Endothelial cell of umbilical vein (primary cell): ENCODE measurements at regions not wholly inside any gene's neighbourhood (a gene's known extent, or its start where the extent isn't known, plus 50 kb on each side); places are given as distances from the start of the nearest gene placed in this dataset.
"Not testable (repeated sequence)": the region's sequence is repeated elsewhere in the genome, so short reads cannot be mapped to it uniquely, and the experiment has no call there.

ENCODE experiments used
- BruUV-seq: library from RNA; stranded (reverse); fragments of 400-500 nt; replicated peaks from 2 replicates; lab custom pipeline; 2021; lab: Mats Ljungman, UMichigan
- CTCF ChIA-PET: fragments of 300-600, 350-600 bp; sonication (Branson Sonifier 250); formaldehyde crosslinking; loops from one replicate; lab custom pipeline; 2021; ENCODE audit warnings: antibody characterized with exemption, inconsistent platforms; lab: Charles Lee
- POLR2A ChIA-PET: fragments of 300-600, 350-600 bp; sonication (Branson Sonifier 250); formaldehyde crosslinking; loops from one replicate; lab custom pipeline; 2021; ENCODE audit warnings: antibody characterized with exemption, inconsistent platforms; lab: Charles Lee
- DNase-seq: peaks from one replicate; pipeline ENCODE4 v3.0.0-alpha.2; 2011; ENCODE audit warnings: low read depth, low spot score
- FAIRE-seq: peaks from 2 replicates; lab custom pipeline; 2011; peaks lifted over from hg19 to GRCh38; lab: Jason Lieb, UNC
- H2AFZ ChIP-seq: 2 replicates; pipeline ENCODE4 v1.6.0; 2012; ENCODE audit warnings: low read depth, low read length, control low read depth, inconsistent platforms
- H3K27ac ChIP-seq: 2 replicates; pipeline ENCODE4 v1.5.1; 2011; ENCODE audit warnings: low read depth, mild to moderate bottlenecking, control low read depth, low read length, moderate library complexity; ENCODE audit not compliant: insufficient read depth
- H3K27me3 ChIP-seq, 2 experiments: 2 replicates each; pipeline versions ENCODE4 v1.6.0 to v1.6.1; 2011; ENCODE audit warnings: low read length in 2 of 2, mixed read lengths in 1 of 2; ENCODE audit not compliant: control insufficient read depth in 2 of 2, insufficient read depth in 2 of 2
- H3K36me3 ChIP-seq, 2 experiments: 2 replicates in 1 of 2; 3 replicates in 1 of 2; pipeline ENCODE4 v1.5.1; 2011; ENCODE audit warnings: low read length in 2 of 2, mild to moderate bottlenecking in 1 of 2, moderate library complexity in 1 of 2; ENCODE audit not compliant: control insufficient read depth in 2 of 2, insufficient read depth in 2 of 2; ENCODE audit errors: extremely low read depth in 1 of 2
- H3K4me1 ChIP-seq: 3 replicates; pipeline ENCODE4 v1.5.1; 2011; ENCODE audit warnings: mild to moderate bottlenecking, low read length; ENCODE audit not compliant: control insufficient read depth, insufficient read depth; ENCODE audit errors: extremely low read depth
- H3K4me2 ChIP-seq: 2 replicates; pipeline ENCODE4 v1.6.1; 2011; ENCODE audit warnings: low read length, control low read depth, mixed read lengths; ENCODE audit not compliant: insufficient read depth
- H3K4me3 ChIP-seq, 3 experiments: fragments of 200-600 bp in 1 of 3; sonication (generic), shearing (Covaris generic) in 1 of 3; replicated peaks in 1 of 3; 2 replicates each; pipeline ENCODE4 v1.5.1; 2011 to 2016; ENCODE audit warnings: control low read depth in 3 of 3, low read length in 3 of 3, mild to moderate bottlenecking in 2 of 3, inconsistent platforms in 1 of 3, low read depth in 1 of 3, moderate library complexity in 1 of 3; ENCODE audit not compliant: insufficient read depth in 1 of 3
- H3K79me2 ChIP-seq: 2 replicates; pipeline ENCODE4 v1.6.0; 2012; ENCODE audit warnings: low read length, inconsistent platforms; ENCODE audit not compliant: control insufficient read depth, insufficient read depth
- H3K9ac ChIP-seq: replicated peaks from 2 replicates; pipeline ENCODE3; 2011; ENCODE audit warnings: low read length, control low read depth; ENCODE audit not compliant: insufficient read depth; ENCODE audit errors: extremely low read depth
- H3K9me1 ChIP-seq: replicated peaks from 3 replicates; pipeline ENCODE4 v1.6.0; 2011; ENCODE audit warnings: mild to moderate bottlenecking, low read length; ENCODE audit not compliant: control insufficient read depth, insufficient read depth; ENCODE audit errors: extremely low read depth
- H3K9me3 ChIP-seq: replicated peaks from 2 replicates; pipeline ENCODE4 v1.5.1; 2012; ENCODE audit warnings: low read length, inconsistent platforms; ENCODE audit not compliant: control insufficient read depth, insufficient read depth
- H4K20me1 ChIP-seq: replicated peaks from 2 replicates; pipeline ENCODE3; 2011; ENCODE audit warnings: mild to moderate bottlenecking, low read length; ENCODE audit not compliant: control insufficient read depth, insufficient read depth; ENCODE audit errors: extremely low read depth
- POLR2AphosphoS5 ChIP-seq: IDR thresholded peaks from 2 replicates; pipeline ENCODE4 v1.6.1; 2012; ENCODE audit warnings: low read depth, mild to moderate bottlenecking, control low read depth, low read length, moderate library complexity; ENCODE audit not compliant: insufficient read depth
- dilution Hi-C: fragments of 300-500 bp; cut with MboI; formaldehyde crosslinking; loops from one replicate; pipeline ENCODE4 v1.15.0; 2019; ENCODE audit warnings: low sequenced_read_pairs; ENCODE audit not compliant: extremely low pct_ligation_motif_present
- intact Hi-C: fragments of 100-400 bp; cut with micrococcal nuclease; formaldehyde crosslinking; loops from one replicate; pipeline ENCODE4 v1.10.0; 2022

DNA sequence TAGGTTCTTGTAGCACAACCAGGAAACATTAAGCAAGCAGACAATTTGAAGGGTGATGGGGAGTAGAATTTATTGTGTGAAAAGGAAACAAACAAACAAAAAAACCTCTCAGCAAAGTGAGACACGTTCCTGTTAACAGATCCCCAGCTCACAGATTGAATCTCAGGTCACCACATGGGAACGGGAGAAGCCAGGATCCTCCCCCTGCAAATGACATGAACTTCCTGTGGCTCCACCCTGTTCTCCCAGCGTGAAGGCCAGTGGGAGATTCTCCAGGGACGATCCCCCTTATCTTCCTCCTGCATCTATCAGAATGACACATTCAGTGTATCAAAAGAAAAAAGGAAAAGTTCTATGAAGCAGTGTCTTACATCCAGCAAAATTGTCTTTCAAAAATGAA is 1488.1 kb downstream of the OTOL1 start:
- no peak overlapping the region for H3K9ac ChIP-seq
- no peaks in the 10 kb centered on the region for H3K79me2 ChIP-seq
- BruUV-seq: no TSS peak
- no peak overlapping the region for H2AFZ ChIP-seq
- no peak overlapping the region for H3K4me3 ChIP-seq
- FAIRE-seq (no peak), DNase-seq (no peak)
- dilution Hi-C loops (no loop called here), intact Hi-C loops (no loop called here)
- no peak overlapping the region for H3K4me2 ChIP-seq
- H4K20me1 ChIP-seq: no peaks in the 10 kb centered on the region
- POLR2A ChIA-PET: no interaction called here
- H3K27me3 ChIP-seq: no peaks in the 10 kb centered on the region
- H3K27ac ChIP-seq: no peak overlapping the region
- no peaks in the 10 kb centered on the region for H3K4me1 ChIP-seq
- H3K9me1 ChIP-seq: no peaks in the 10 kb centered on the region
- no peak for TF ChIP-seq POLR2AphosphoS5
- CTCF ChIA-PET: no interaction called here
- no peaks in the 10 kb centered on the region for H3K9me3 ChIP-seq
- no peaks in the 10 kb centered on the region for H3K36me3 ChIP-seq

DNA sequence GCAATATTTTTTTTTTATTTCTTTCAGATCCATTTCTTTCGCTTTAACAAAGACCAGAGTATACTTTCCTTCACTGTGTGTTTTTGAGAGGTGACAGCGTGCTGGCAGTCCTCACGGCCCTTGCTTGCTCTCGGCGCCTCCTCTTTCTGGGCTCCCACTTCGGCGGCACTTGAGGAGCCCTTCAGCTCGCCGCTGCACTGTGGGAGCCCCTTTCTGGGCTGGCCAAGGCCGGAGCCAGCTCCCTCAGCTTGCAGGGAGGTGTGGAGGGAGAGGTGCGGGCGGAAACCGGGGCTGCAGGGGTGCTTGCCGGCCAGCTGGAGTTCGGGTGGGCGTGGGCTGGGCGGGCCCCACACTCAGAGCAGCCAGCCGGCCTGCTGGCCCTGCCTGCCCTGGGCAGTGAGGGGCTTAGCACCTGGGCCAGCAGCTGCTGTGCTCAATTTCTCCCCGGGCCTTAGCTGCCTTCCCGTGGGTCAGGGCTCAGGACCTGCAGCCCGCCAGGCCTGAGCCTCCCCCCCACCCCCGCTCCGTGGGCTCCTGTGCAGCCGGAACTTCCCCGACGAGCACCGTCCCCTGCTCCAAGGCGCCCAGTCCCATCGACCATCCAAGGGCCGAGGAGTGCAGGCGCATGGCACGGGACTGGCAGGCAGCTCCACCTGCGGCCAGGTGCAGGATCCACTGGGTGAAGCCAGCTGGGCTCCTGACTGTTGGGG is 1490.6 kb downstream of the OTOL1 start:
- H3K4me1 ChIP-seq, DNase-seq, H3K4me2 ChIP-seq, BruUV-seq, H4K20me1 ChIP-seq, H3K4me3 ChIP-seq, CTCF ChIA-PET, POLR2A ChIA-PET, FAIRE-seq, H3K27me3 ChIP-seq, H2AFZ ChIP-seq, H3K27ac ChIP-seq, H3K36me3 ChIP-seq, H3K9ac ChIP-seq, dilution Hi-C loops, H3K9me1 ChIP-seq, H3K79me2 ChIP-seq, intact Hi-C loops, H3K9me3 ChIP-seq: not testable (repeated sequence)
